GM19238 (cell line): ENCODE measurements at regions not wholly inside any gene's neighbourhood (a gene's known extent, or its start where the extent isn't known, plus 50 kb on each side); places are given as distances from the start of the nearest gene placed in this dataset.

Experiments
- DNase-seq: peaks from one replicate; pipeline ENCODE4 v3.0.0; 2011; ENCODE audit warnings: low spot score; ENCODE audit not compliant: insufficient read length

- DNase-seq, result no peak
Observed at GRCh38 chr16:51922476-51922875, 624.5 kb downstream of the TOX3 start.

- no peak for DNase-seq
Observed at GRCh38 chr16:51919736-51920135, 627.2 kb downstream of the TOX3 start.

- DNase-seq, result no peak
Observed at GRCh38 chr16:51916814-51917213, 630.1 kb downstream of the TOX3 start.

GRCh38 chr16:51916231-51916630 lies 630.7 kb downstream of the TOX3 start:
- no peak for DNase-seq

GRCh38 chr16:51907680-51908079 lies 639.3 kb downstream of the TOX3 start:
- no peak for DNase-seq

- no peak for DNase-seq
Observed at GRCh38 chr16:51900221-51900780, 646.6 kb downstream of the TOX3 start.

- no peak for DNase-seq
Observed at GRCh38 chr16:51898872-51899271, 648.1 kb downstream of the TOX3 start.

GRCh38 chr16:51896013-51896412 lies 650.9 kb downstream of the TOX3 start:
- no peak for DNase-seq

GRCh38 chr16:51892293-51893007 lies 654.5 kb downstream of the TOX3 start:
- no peak for DNase-seq

- DNase-seq, result no peak
Observed at GRCh38 chr16:51888534-51888933, 658.4 kb downstream of the TOX3 start.

- no peak for DNase-seq
Observed at GRCh38 chr16:51888016-51888415, 658.9 kb downstream of the TOX3 start.

GRCh38 chr16:51886456-51886855 lies 660.5 kb downstream of the TOX3 start:
- DNase-seq, result no peak

GRCh38 chr16:51884773-51885172 lies 662.2 kb downstream of the TOX3 start:
- DNase-seq, result no peak

GRCh38 chr16:51881731-51882130 lies 665.2 kb downstream of the TOX3 start:
- no peak for DNase-seq

GRCh38 chr16:51880776-51881175 lies 666.2 kb downstream of the TOX3 start:
- DNase-seq, result no peak

GRCh38 chr16:51877686-51878085 lies 669.3 kb downstream of the TOX3 start:
- no peak for DNase-seq

GRCh38 chr16:51876934-51877333 lies 670.0 kb downstream of the TOX3 start:
- DNase-seq, result no peak

GRCh38 chr16:51876601-51876875 lies 670.4 kb downstream of the TOX3 start:
- DNase-seq, result no peak

GRCh38 chr16:51875834-51876600 lies 670.9 kb downstream of the TOX3 start:
- DNase-seq, result no peak

GRCh38 chr16:51872524-51872923 lies 674.4 kb downstream of the TOX3 start:
- DNase-seq, result no peak

- DNase-seq, result no peak
Observed at GRCh38 chr16:51870296-51870854, 676.6 kb downstream of the TOX3 start.

- no peak for DNase-seq
Observed at GRCh38 chr16:51869176-51869575, 677.8 kb downstream of the TOX3 start.

- DNase-seq, result no peak
Observed at GRCh38 chr16:51868631-51869030, 678.3 kb downstream of the TOX3 start.
